Lung (tissue), 11 donors: ENCODE measurements at regions not wholly inside any gene's neighbourhood (a gene's known extent, or its start where the extent isn't known, plus 50 kb on each side); places are given as distances from the start of the nearest gene placed in this dataset.
"Not testable (repeated sequence)": the region's sequence is repeated elsewhere in the genome, so short reads cannot be mapped to it uniquely, and the experiment has no call there.

Experiments
- ATAC-seq: fragments of 200-7000 bp; cut with Tn5 transposase; one replicate; pipeline ENCODE4 v1.9.1; 2020; ENCODE audit warnings: moderate number of reproducible peaks; ENCODE audit not compliant: insufficient read depth, low FRiP score
- DNase-seq, 3 donors: peaks; one replicate each; pipeline ENCODE4 v3.0.0-alpha.2; 2013 to 2017
- H3K27ac ChIP-seq, 2 donors: one replicate each; pipeline ENCODE4 v1.5.1; 2013; ENCODE audit warnings: mild to moderate bottlenecking in 2 of 2, moderate library complexity in 2 of 2, control low read depth in 1 of 2, inconsistent platforms in 1 of 2, low read depth in 1 of 2, low read length in 1 of 2
- H3K27me3 ChIP-seq, 3 donors: one replicate each; pipeline ENCODE4 v1.5.1; 2013; ENCODE audit warnings: low read length in 2 of 3; ENCODE audit not compliant: control insufficient read depth in 3 of 3, insufficient read depth in 3 of 3
- H3K36me3 ChIP-seq, 4 donors: one replicate each; pipeline ENCODE4 v1.5.1; 2013; ENCODE audit warnings: low read length in 4 of 4, mild to moderate bottlenecking in 1 of 4, moderate library complexity in 1 of 4; ENCODE audit not compliant: control insufficient read depth in 4 of 4, insufficient read depth in 4 of 4
- H3K4me1 ChIP-seq, 5 donors: one replicate each; pipeline ENCODE4 v1.5.1; 2013; ENCODE audit warnings: low read length in 5 of 5, mild to moderate bottlenecking in 2 of 5, moderate library complexity in 1 of 5; ENCODE audit not compliant: control insufficient read depth in 5 of 5, insufficient read depth in 5 of 5
- H3K4me3 ChIP-seq: one replicate; pipeline ENCODE4 v1.5.1; 2013; ENCODE audit warnings: mild to moderate bottlenecking, control low read depth, moderate library complexity
- H3K9ac ChIP-seq, 2 donors: one replicate each; pipeline ENCODE4 v1.5.1; 2013; ENCODE audit warnings: low read length in 2 of 2, control low read depth in 1 of 2; ENCODE audit not compliant: insufficient read depth in 1 of 2
- H3K9me3 ChIP-seq, 4 donors: one replicate each; pipeline ENCODE4 v1.5.1; 2013; ENCODE audit warnings: low read length in 3 of 4, mild to moderate bottlenecking in 1 of 4, moderate library complexity in 1 of 4; ENCODE audit not compliant: control insufficient read depth in 4 of 4, insufficient read depth in 3 of 4
- CTCF ChIP-seq: IDR thresholded peaks from 2 replicates; pipeline ENCODE4 v1.5.1; 2012; ENCODE audit warnings: mild to moderate bottlenecking; ENCODE audit errors: control extremely low read depth, extremely low read depth
- WGBS, 2 donors: extraction: QIAGEN DNeasy Blood & Tissue Kit; methylation state at CpG; one replicate each; pipeline ENCODE4 v1.1.7; 2013; 5-methylcytosine and 5-hydroxymethylcytosine counted together
- donor health status: control.
- donor health status: control.
- donor health status: Bipolar disorder and iron deficiency.
- donor health status: healthy.
- donor health status: DM: yes; HTN: yes; CAD: no.

GRCh38 chr16:82282662-82283061 is 112.6 kb upstream of the MPHOSPH6 start:
- no peak for TF ChIP-seq CTCF
- Histone ChIP-seq H3K27me3 (no peaks in the 10 kb centered on the region), H3K27ac (no peak overlapping the region), H3K9ac (no peak overlapping the region), H3K9me3 (peaks cover 0 to 1% (median 0%) of the 10 kb centered on the region in 4 donors), H3K4me1 (peaks cover 0 to 12% (median 0%) of the 10 kb centered on the region in 5 donors), H3K4me3 (no peak overlapping the region), H3K36me3 (no peaks in the 10 kb centered on the region)
- ATAC-seq (no peak), DNase-seq (no peak)

- H3K9me3 ChIP-seq = peaks cover 0 to 1% (median 0%) of the 10 kb centered on the region in 4 donors
- no peak for ATAC-seq
- 74 to 83% methylated on average over 2 of the region's 2 CpGs for WGBS, 2 donors
- no peaks in the 10 kb centered on the region for H3K27me3 ChIP-seq
- TF ChIP-seq CTCF = no peak
- peaks cover 0 to 12% (median 0%) of the 10 kb centered on the region in 5 donors for H3K4me1 ChIP-seq
- no peak overlapping the region for H3K4me3 ChIP-seq
- peak overlapping the region in 1 of 2 donors; percentile 59 for H3K27ac ChIP-seq
- DNase-seq = no peak
- H3K36me3 ChIP-seq = no peaks in the 10 kb centered on the region
- no peak overlapping the region for H3K9ac ChIP-seq
Measured at GRCh38 chr16:82281544-82281943, 111.5 kb upstream of the MPHOSPH6 start.

GRCh38 chr16:82280867-82281266 is 110.8 kb upstream of the MPHOSPH6 start:
- 91 to 100% methylated on average over 1 of the region's 1 CpG for WGBS, 2 donors
- TF ChIP-seq CTCF = no peak
- Histone ChIP-seq H3K9ac (no peak overlapping the region), H3K9me3 (peaks cover 0 to 1% (median 0%) of the 10 kb centered on the region in 4 donors), H3K27ac (peak overlapping the region in 1 of 2 donors; percentile 59), H3K27me3 (no peaks in the 10 kb centered on the region), H3K4me3 (no peak overlapping the region), H3K4me1 (peaks cover 0 to 12% (median 0%) of the 10 kb centered on the region in 5 donors), H3K36me3 (no peaks in the 10 kb centered on the region)
- ATAC-seq (no peak), DNase-seq (no peak)

- H3K4me3 ChIP-seq, H3K4me1 ChIP-seq, H3K27ac ChIP-seq, H3K9ac ChIP-seq, H3K9me3 ChIP-seq, ATAC-seq, DNase-seq, H3K36me3 ChIP-seq, H3K27me3 ChIP-seq: not testable (repeated sequence)
- WGBS, 2 donors = 78 to 84% methylated on average over 3 of the region's 3 CpGs
Measured at GRCh38 chr16:82275349-82275748, 105.3 kb upstream of the MPHOSPH6 start.
